ENCODE measurements at regions not wholly inside any gene's neighbourhood (a gene's known extent, or its start where the extent isn't known, plus 50 kb on each side); places are given as distances from the start of the nearest gene placed in this dataset.

DNA sequence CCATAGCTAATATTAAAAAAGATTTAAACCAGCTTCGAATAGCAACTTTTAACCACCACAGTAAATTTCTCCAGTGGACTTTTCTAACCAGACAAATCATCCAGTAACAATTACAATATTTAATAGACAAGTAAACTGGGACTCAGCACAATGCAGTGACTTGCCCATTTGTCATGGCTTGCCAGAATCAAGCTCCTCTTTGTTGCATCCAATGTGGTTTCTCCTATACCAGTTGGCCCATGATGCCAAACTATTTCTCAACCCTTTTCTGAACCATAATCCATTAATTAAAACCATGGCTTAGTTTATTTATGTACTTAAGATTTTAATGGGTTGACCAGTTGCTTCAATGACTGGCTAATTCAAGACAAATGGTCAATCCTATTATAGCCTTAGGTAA lies 64.4 kb downstream of the DIO2 start:
- WGBS (ENCODE audit: insufficient coverage), result no CpG with 5 or more reads among the region's 1 CpG
- Mint-ChIP-seq H3K4me3 (no peak overlapping the region), H3K4me1 (no peaks in the 10 kb centered on the region), H3K36me3 (no peaks in the 10 kb centered on the region), H3K27ac (no peak overlapping the region), H3K9me3 (peaks cover 9 to 18% (median 10%) of the 10 kb centered on the region in 3 donors), H3K27me3 (no peaks in the 10 kb centered on the region)
- Histone ChIP-seq H3K27me3 (replicated peaks in 1 of 2; ENCODE audit: control insufficient read depth in 2 of 2, extremely low read depth in 1 of 2, insufficient read depth in 2 of 2, low read length in 1 of 2) (no peaks in the 10 kb centered on the region), H3K4me1 (ENCODE audit: control insufficient read depth in 1 of 2, extremely low read depth in 1 of 2, insufficient read depth in 2 of 2, low read length in 2 of 2) (no peaks in the 10 kb centered on the region), H3K27ac (ENCODE audit: low read length) (no peak overlapping the region), H3K9me3 (no peaks in the 10 kb centered on the region), H3K36me3 (ENCODE audit: control insufficient read depth in 2 of 2, extremely low read depth in 1 of 2, insufficient read depth in 1 of 2, low read length in 1 of 2) (no peaks in the 10 kb centered on the region), H3K4me3 (ENCODE audit: control insufficient read depth in 1 of 2, extremely low read depth in 1 of 2, low read length in 1 of 2) (no peak overlapping the region)
- DNase-seq (no peak), ATAC-seq (replicated peaks in 1 of 4) (no peak)
- ChIA-PET POLR2A (no interaction called here), CTCF (interaction anchor here in 1 of 2 donors (0.7 kb wide), 1 partner anchor 1194 kb away, joined by 3 read pairs; no protein-coding TSS in a partner anchor)

DNA sequence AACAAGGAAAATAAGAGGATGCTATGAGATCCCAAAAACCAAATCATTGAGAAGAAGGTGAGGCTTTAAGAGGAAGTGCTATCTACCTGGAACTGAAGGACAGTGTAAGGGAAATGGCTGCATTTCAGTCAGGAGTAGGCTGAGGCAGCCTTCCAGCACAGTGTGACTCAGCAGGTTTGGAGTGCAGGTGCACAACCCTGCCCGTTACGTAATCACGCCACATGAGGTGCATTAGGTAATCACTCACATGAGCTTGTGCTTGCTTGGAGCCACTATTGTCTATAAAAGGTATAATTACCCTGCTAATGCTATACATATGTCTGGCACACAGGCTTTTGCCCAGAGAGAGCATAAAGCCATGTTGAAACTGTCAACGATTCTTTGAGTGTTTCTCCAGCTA lies 74.9 kb downstream of the DIO2 start:
- WGBS (ENCODE audit: insufficient coverage), result 78% methylated on average over 1 of the region's 4 CpGs
- H3K4me3 Mint-ChIP-seq, result no peak overlapping the region
- H3K36me3 Mint-ChIP-seq, result no peaks in the 10 kb centered on the region
- Histone ChIP-seq H3K9me3 (peaks cover 7% of the 10 kb centered on the region), H3K36me3 (ENCODE audit: control insufficient read depth in 2 of 2, extremely low read depth in 1 of 2, insufficient read depth in 1 of 2, low read length in 1 of 2) (no peaks in the 10 kb centered on the region), H3K27me3 (replicated peaks in 1 of 2; ENCODE audit: control insufficient read depth in 2 of 2, extremely low read depth in 1 of 2, insufficient read depth in 2 of 2, low read length in 1 of 2) (no peaks in the 10 kb centered on the region), H3K4me3 (ENCODE audit: control insufficient read depth in 1 of 2, extremely low read depth in 1 of 2, low read length in 1 of 2) (no peak overlapping the region), H3K27ac (ENCODE audit: low read length) (no peak overlapping the region), H3K4me1 (ENCODE audit: control insufficient read depth in 1 of 2, extremely low read depth in 1 of 2, insufficient read depth in 2 of 2, low read length in 2 of 2) (no peaks in the 10 kb centered on the region)
- H3K27me3 Mint-ChIP-seq, result no peaks in the 10 kb centered on the region
- ChIA-PET POLR2A (no interaction called here), CTCF (no interaction called here)
- DNase-seq (peak in 2 of 35 experiments; percentile 1 to 26), ATAC-seq (replicated peaks in 1 of 4) (no peak)
- no peaks in the 10 kb centered on the region for H3K4me1 Mint-ChIP-seq
- no peak overlapping the region for H3K27ac Mint-ChIP-seq
- peaks cover 21 to 37% (median 22%) of the 10 kb centered on the region in 3 donors for H3K9me3 Mint-ChIP-seq

DNA sequence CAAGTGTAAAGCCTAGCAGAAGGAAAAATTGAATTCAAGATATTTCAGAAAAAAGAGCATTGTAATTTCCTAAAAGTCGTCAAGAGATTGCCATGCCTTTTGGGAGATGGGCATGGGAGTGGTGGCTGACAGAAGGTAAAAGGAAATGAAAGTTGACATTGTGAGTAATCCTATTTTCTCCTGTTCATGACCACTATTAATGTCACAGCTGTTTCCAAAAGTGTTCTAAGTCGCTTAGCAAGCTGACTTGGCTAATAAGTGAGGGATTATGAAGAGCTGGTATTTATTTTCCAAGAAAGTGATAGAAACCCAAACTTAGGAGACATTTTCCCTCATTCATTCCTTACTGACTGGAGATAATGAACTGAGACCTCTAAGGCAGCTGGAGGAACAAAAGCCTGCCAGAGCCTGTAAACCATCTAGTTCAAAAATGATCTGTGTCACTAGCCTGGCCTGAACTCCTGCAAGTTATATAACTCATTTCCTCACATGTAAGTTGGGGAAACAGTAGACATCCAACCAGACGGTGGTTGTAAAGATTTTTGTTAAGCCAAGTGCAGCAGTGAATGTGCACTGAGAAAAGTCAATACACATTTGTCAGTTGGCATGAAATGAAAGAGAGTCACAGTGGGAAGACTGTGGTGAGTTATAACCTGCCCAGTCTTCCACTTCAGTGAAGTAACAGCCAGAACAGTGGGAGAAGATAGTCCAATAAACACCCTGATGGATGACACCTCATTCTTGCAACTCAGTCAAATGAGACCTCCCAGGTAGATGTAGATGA lies 75.8 kb downstream of the DIO2 start:
- no peaks in the 10 kb centered on the region for H3K4me1 Mint-ChIP-seq
- H3K27ac ChIP-seq (ENCODE audit: low read length), result no peak overlapping the region

DNA sequence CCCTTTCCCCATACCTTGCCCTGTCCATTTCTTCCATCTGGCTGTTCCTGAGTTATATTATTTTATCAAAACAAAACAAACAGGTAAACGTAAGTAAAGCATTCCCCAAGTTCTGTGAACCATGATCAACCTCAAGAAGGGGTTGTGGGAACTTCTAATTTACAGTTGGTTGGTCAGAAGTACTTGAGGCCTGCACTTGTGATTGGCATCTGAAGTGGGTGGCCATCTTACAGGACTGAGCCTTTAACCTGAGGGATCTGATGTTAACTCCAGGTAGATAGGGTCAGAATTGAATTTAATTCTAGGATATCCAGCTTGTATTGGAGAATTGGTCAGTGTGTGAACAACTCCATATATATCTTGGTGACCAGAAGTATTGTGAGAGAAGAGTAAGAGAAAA lies 77.0 kb downstream of the DIO2 start:
- Mint-ChIP-seq H3K27me3 (no peaks in the 10 kb centered on the region), H3K4me1 (no peaks in the 10 kb centered on the region)
- WGBS (ENCODE audit: insufficient coverage), result no CpG with 5 or more reads among the region's 1 CpG

More for the DNA sequence above, 75.8 kb downstream of the DIO2 start:
- H3K27ac Mint-ChIP-seq, result no peak overlapping the region
- H3K36me3 Mint-ChIP-seq, result no peaks in the 10 kb centered on the region
- no peak overlapping the region for H3K4me3 ChIP-seq (ENCODE audit: control insufficient read depth in 1 of 2, extremely low read depth in 1 of 2, low read length in 1 of 2)
- H3K9me3 Mint-ChIP-seq, result peaks cover 16 to 31% (median 22%) of the 10 kb centered on the region in 3 donors
- 80% methylated on average over 2 of the region's 3 CpGs for WGBS (ENCODE audit: insufficient coverage)
- H3K27me3 ChIP-seq (replicated peaks in 1 of 2; ENCODE audit: control insufficient read depth in 2 of 2, extremely low read depth in 1 of 2, insufficient read depth in 2 of 2, low read length in 1 of 2), result no peaks in the 10 kb centered on the region
- CTCF ChIA-PET, result no interaction called here
- H3K36me3 ChIP-seq (ENCODE audit: control insufficient read depth in 2 of 2, extremely low read depth in 1 of 2, insufficient read depth in 1 of 2, low read length in 1 of 2), result no peaks in the 10 kb centered on the region
- POLR2A ChIA-PET, result no interaction called here
- no peak for DNase-seq
- H3K9me3 ChIP-seq, result peaks cover 7% of the 10 kb centered on the region
- no peaks in the 10 kb centered on the region for H3K27me3 Mint-ChIP-seq
- no peak overlapping the region for H3K4me3 Mint-ChIP-seq
- ATAC-seq (replicated peaks in 1 of 4), result no peak
- no peaks in the 10 kb centered on the region for H3K4me1 ChIP-seq (ENCODE audit: control insufficient read depth in 1 of 2, extremely low read depth in 1 of 2, insufficient read depth in 2 of 2, low read length in 2 of 2)

DNA sequence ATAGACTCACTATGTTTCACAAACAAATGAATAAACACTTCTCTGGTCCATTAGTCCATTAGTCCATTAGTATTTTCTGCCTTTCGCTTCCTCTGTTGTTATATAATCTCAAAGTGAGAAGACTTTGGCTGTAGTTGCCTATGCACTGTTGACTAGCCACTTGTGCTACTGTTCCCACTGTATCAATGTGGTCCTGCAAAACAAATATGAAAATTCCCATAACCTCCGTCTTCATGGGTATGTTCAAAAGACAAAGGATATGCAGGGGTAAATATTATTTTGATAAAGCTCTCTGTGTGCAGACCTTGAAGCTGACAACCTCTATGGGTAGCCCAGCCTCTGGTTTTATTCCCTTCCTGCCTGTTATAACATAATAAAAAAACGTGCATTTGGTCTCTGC lies 77.8 kb downstream of the DIO2 start:
- ChIA-PET CTCF (no interaction called here), POLR2A (no interaction called here)
- no peak overlapping the region for H3K4me3 ChIP-seq (ENCODE audit: control insufficient read depth in 1 of 2, extremely low read depth in 1 of 2, low read length in 1 of 2)
- H3K4me1 Mint-ChIP-seq, result no peaks in the 10 kb centered on the region
- no peaks in the 10 kb centered on the region for H3K27me3 Mint-ChIP-seq
- no CpG with 5 or more reads among the region's 3 CpGs for WGBS (ENCODE audit: insufficient coverage)
- no peaks in the 10 kb centered on the region for H3K4me1 ChIP-seq (ENCODE audit: control insufficient read depth in 1 of 2, extremely low read depth in 1 of 2, insufficient read depth in 2 of 2, low read length in 2 of 2)
- no peak overlapping the region for H3K27ac ChIP-seq (ENCODE audit: low read length)
- DNase-seq, result no peak
- H3K9me3 ChIP-seq, result peaks cover 5% of the 10 kb centered on the region
- H3K36me3 ChIP-seq (ENCODE audit: control insufficient read depth in 2 of 2, extremely low read depth in 1 of 2, insufficient read depth in 1 of 2, low read length in 1 of 2), result no peaks in the 10 kb centered on the region
- ATAC-seq (replicated peaks in 1 of 4), result no peak
- H3K4me3 Mint-ChIP-seq, result no peak overlapping the region
- no peaks in the 10 kb centered on the region for H3K27me3 ChIP-seq (replicated peaks in 1 of 2; ENCODE audit: control insufficient read depth in 2 of 2, extremely low read depth in 1 of 2, insufficient read depth in 2 of 2, low read length in 1 of 2)
- H3K36me3 Mint-ChIP-seq, result no peaks in the 10 kb centered on the region
- H3K9me3 Mint-ChIP-seq, result peaks cover 15 to 35% (median 22%) of the 10 kb centered on the region in 3 donors
- H3K27ac Mint-ChIP-seq, result no peak overlapping the region

More for the DNA sequence above, 77.0 kb downstream of the DIO2 start:
- ChIA-PET CTCF (no interaction called here), POLR2A (no interaction called here)
- ATAC-seq (replicated peaks in 1 of 4), result no peak
- Histone ChIP-seq H3K27me3 (replicated peaks in 1 of 2; ENCODE audit: control insufficient read depth in 2 of 2, extremely low read depth in 1 of 2, insufficient read depth in 2 of 2, low read length in 1 of 2) (no peaks in the 10 kb centered on the region), H3K36me3 (ENCODE audit: control insufficient read depth in 2 of 2, extremely low read depth in 1 of 2, insufficient read depth in 1 of 2, low read length in 1 of 2) (no peaks in the 10 kb centered on the region), H3K9me3 (peaks cover 7% of the 10 kb centered on the region), H3K27ac (ENCODE audit: low read length) (no peak overlapping the region), H3K4me3 (ENCODE audit: control insufficient read depth in 1 of 2, extremely low read depth in 1 of 2, low read length in 1 of 2) (no peak overlapping the region), H3K4me1 (ENCODE audit: control insufficient read depth in 1 of 2, extremely low read depth in 1 of 2, insufficient read depth in 2 of 2, low read length in 2 of 2) (no peaks in the 10 kb centered on the region)
- Mint-ChIP-seq H3K4me3 (no peak overlapping the region), H3K36me3 (no peaks in the 10 kb centered on the region), H3K9me3 (peaks cover 15 to 31% (median 22%) of the 10 kb centered on the region in 3 donors), H3K27ac (no peak overlapping the region)
- no peak for DNase-seq

DNA sequence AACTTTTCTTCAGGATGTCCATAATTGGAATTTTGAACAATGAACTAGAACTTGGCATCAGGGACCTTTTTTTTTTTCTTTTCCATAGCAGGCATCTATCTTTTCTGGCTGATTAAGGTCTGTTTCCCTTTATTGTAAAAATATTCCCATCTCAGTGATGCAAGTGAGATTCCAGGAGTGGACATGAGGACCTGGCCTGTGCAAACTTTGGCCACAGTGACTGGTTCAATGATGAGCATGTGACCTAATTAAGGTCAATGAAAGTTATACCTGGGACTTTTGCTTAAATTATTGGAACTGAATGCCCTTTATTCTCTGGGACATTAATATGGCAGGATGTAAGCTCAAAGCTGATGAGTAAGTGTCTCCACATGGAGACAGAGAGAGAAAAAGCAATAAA lies 83.8 kb downstream of the DIO2 start:
- Histone ChIP-seq H3K27ac (ENCODE audit: low read length) (no peak overlapping the region), H3K9me3 (no peaks in the 10 kb centered on the region), H3K4me3 (ENCODE audit: control insufficient read depth in 1 of 2, extremely low read depth in 1 of 2, low read length in 1 of 2) (no peak overlapping the region), H3K27me3 (replicated peaks in 1 of 2; ENCODE audit: control insufficient read depth in 2 of 2, extremely low read depth in 1 of 2, insufficient read depth in 2 of 2, low read length in 1 of 2) (no peaks in the 10 kb centered on the region), H3K36me3 (ENCODE audit: control insufficient read depth in 2 of 2, extremely low read depth in 1 of 2, insufficient read depth in 1 of 2, low read length in 1 of 2) (no peaks in the 10 kb centered on the region), H3K4me1 (ENCODE audit: control insufficient read depth in 1 of 2, extremely low read depth in 1 of 2, insufficient read depth in 2 of 2, low read length in 2 of 2) (no peaks in the 10 kb centered on the region)
- H3K4me1 Mint-ChIP-seq, result no peaks in the 10 kb centered on the region
- ATAC-seq (replicated peaks in 1 of 4), result no peak
- H3K27ac Mint-ChIP-seq, result no peak overlapping the region
- peaks cover 13 to 21% (median 16%) of the 10 kb centered on the region in 3 donors for H3K9me3 Mint-ChIP-seq
- CTCF ChIA-PET, result no interaction called here
- DNase-seq, result no peak
- POLR2A ChIA-PET, result interaction anchor here in 1 of 2 donors (0.6 kb wide), 1 partner anchor 42 kb away, joined by 4 read pairs; no protein-coding TSS in a partner anchor
- H3K36me3 Mint-ChIP-seq, result no peaks in the 10 kb centered on the region
- H3K4me3 Mint-ChIP-seq, result no peak overlapping the region
- H3K27me3 Mint-ChIP-seq, result no peaks in the 10 kb centered on the region

Data from T-cell (primary cell).